OCI-LY7 (cell line): ENCODE measurements at regions not wholly inside any gene's neighbourhood (a gene's known extent, or its start where the extent isn't known, plus 50 kb on each side); places are given as distances from the start of the nearest gene placed in this dataset.

ENCODE experiments used
- EZH2phosphoT487 ChIP-seq: fragments of 200-600 bp; sonication (generic); IDR thresholded peaks from 2 replicates; pipeline ENCODE4 v1.6.1; 2018; ENCODE audit warnings: low read depth, borderline replicate concordance, mild to moderate bottlenecking, mixed run types, antibody characterized with exemption, low read length, moderate library complexity, mixed read lengths
- TF ChIP-seq, protein P1 (sequence below): fragments of 200-600 bp; sonication (generic); conservative IDR thresholded peaks from 2 replicates; pipeline ENCODE4 v1.5.1; 2014; ENCODE audit warnings: mild to moderate bottlenecking, antibody characterized with exemption, low read length, moderate library complexity, mixed read lengths

- TF ChIP-seq, protein P1, sequence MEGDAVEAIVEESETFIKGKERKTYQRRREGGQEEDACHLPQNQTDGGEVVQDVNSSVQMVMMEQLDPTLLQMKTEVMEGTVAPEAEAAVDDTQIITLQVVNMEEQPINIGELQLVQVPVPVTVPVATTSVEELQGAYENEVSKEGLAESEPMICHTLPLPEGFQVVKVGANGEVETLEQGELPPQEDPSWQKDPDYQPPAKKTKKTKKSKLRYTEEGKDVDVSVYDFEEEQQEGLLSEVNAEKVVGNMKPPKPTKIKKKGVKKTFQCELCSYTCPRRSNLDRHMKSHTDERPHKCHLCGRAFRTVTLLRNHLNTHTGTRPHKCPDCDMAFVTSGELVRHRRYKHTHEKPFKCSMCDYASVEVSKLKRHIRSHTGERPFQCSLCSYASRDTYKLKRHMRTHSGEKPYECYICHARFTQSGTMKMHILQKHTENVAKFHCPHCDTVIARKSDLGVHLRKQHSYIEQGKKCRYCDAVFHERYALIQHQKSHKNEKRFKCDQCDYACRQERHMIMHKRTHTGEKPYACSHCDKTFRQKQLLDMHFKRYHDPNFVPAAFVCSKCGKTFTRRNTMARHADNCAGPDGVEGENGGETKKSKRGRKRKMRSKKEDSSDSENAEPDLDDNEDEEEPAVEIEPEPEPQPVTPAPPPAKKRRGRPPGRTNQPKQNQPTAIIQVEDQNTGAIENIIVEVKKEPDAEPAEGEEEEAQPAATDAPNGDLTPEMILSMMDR = no peak
- TF ChIP-seq EZH2phosphoT487 = no peak
These were observed 137.6 kb downstream of the ZNF467 start for GRCh38 chr7:149635561-149636329.
